ENCODE measurements at regions not wholly inside any gene's neighbourhood (a gene's known extent, or its start where the extent isn't known, plus 50 kb on each side); places are given as distances from the start of the nearest gene placed in this dataset.

- DNase-seq (ENCODE audit: low read depth) = no peak
Observed at GRCh38 chr4:155552180-155552579, 114.5 kb upstream of the GUCY1A1 start.

GRCh38 chr4:155548173-155548572 is 118.5 kb upstream of the GUCY1A1 start:
- no peak for DNase-seq (ENCODE audit: low read depth)

GRCh38 chr4:155546451-155546850 is 120.2 kb upstream of the GUCY1A1 start:
- DNase-seq (ENCODE audit: low read depth) = no peak

GRCh38 chr4:155545456-155545855 is 121.2 kb upstream of the GUCY1A1 start:
- no peak for DNase-seq (ENCODE audit: low read depth)

GRCh38 chr4:155544547-155544946 is 122.1 kb upstream of the GUCY1A1 start:
- DNase-seq (ENCODE audit: low read depth) = no peak

GRCh38 chr4:155543126-155543765 is 123.4 kb upstream of the GUCY1A1 start:
- no peak for DNase-seq (ENCODE audit: low read depth)

GRCh38 chr4:155542415-155542814 is 124.2 kb upstream of the GUCY1A1 start:
- no peak for DNase-seq (ENCODE audit: low read depth)

- no peak for DNase-seq (ENCODE audit: low read depth)
Observed at GRCh38 chr4:155541716-155542115, 124.9 kb upstream of the GUCY1A1 start.

- DNase-seq (ENCODE audit: low read depth) = no peak
Observed at GRCh38 chr4:155540698-155541097, 126.0 kb upstream of the GUCY1A1 start.

GRCh38 chr4:155539746-155540145 is 126.9 kb upstream of the GUCY1A1 start:
- DNase-seq (ENCODE audit: low read depth) = no peak

- no peak for DNase-seq (ENCODE audit: low read depth)
Observed at GRCh38 chr4:155535802-155536454, 130.7 kb upstream of the GUCY1A1 start.

GRCh38 chr4:155532373-155533085 is 134.1 kb upstream of the GUCY1A1 start:
- DNase-seq (ENCODE audit: low read depth) = no peak

GRCh38 chr4:155530857-155531256 is 135.8 kb upstream of the GUCY1A1 start:
- no peak for DNase-seq (ENCODE audit: low read depth)

- no peak for DNase-seq (ENCODE audit: low read depth)
Observed at GRCh38 chr4:155530290-155530689, 136.4 kb upstream of the GUCY1A1 start.

GRCh38 chr4:155529716-155530115 is 136.9 kb upstream of the GUCY1A1 start:
- no peak for DNase-seq (ENCODE audit: low read depth)

GRCh38 chr4:155529272-155529671 is 137.4 kb upstream of the GUCY1A1 start:
- no peak for DNase-seq (ENCODE audit: low read depth)

- no peak for DNase-seq (ENCODE audit: low read depth)
Observed at GRCh38 chr4:155526452-155527169, 140.0 kb upstream of the GUCY1A1 start.

GRCh38 chr4:155524926-155525455 is 141.7 kb upstream of the GUCY1A1 start:
- DNase-seq (ENCODE audit: low read depth) = no peak

GRCh38 chr4:155523358-155523757 is 143.3 kb upstream of the GUCY1A1 start:
- DNase-seq (ENCODE audit: low read depth) = no peak

- no peak for DNase-seq (ENCODE audit: low read depth)
Observed at GRCh38 chr4:155522201-155522600, 144.4 kb upstream of the GUCY1A1 start.

GRCh38 chr4:155521382-155521781 is 144.6 kb upstream of the MAP9 start:
- DNase-seq (ENCODE audit: low read depth) = no peak

- DNase-seq (ENCODE audit: low read depth) = no peak
Observed at GRCh38 chr4:155515444-155516075, 138.8 kb upstream of the MAP9 start.
